Activated T-cell treated with anti-CD3 and anti-CD28 coated beads, Interleukin-2, amount 50 U/mL, for 1 hour (primary cell): ENCODE measurements at regions not wholly inside any gene's neighbourhood (a gene's known extent, or its start where the extent isn't known, plus 50 kb on each side); places are given as distances from the start of the nearest gene placed in this dataset.
"Not testable (repeated sequence)": the region's sequence is repeated elsewhere in the genome, so short reads cannot be mapped to it uniquely, and the experiment has no call there.

ENCODE experiments used
- DNase-seq: peaks from one replicate; pipeline ENCODE4 v3.0.0-alpha.2; 2020

DNA sequence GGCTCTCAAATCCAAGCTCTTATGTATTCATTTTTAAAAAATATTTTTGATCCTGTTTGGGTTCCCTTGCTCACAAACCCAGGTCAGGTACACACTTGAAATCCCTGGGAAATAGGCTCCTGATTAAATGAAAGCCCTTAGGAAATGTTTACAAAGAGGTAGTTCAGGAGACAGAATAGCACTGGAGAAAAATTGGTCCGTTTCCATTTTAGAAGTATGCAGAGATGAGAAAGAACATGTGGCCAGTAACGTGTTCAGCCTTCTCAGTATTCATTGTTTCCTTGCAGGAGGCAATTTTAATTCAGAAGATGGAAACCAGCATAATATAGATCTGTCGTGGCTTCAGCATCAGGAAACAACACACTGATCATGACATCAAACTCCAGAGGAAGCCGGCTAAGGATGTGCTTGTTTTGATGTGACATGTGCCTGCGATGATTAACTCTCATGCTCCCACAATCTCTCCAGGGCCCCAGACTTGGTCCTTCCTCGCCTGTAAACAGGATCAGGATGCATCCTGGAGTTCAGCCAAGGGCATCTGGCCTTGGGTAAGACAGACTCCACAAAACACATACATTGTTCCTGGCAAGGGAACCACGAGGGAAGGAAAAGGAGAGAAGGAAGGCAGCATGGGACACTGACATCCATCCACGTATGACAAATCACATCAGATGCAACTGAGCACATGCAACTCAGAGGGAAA, 350.5 kb upstream of the THBS1 start:
- no peak for DNase-seq

DNA sequence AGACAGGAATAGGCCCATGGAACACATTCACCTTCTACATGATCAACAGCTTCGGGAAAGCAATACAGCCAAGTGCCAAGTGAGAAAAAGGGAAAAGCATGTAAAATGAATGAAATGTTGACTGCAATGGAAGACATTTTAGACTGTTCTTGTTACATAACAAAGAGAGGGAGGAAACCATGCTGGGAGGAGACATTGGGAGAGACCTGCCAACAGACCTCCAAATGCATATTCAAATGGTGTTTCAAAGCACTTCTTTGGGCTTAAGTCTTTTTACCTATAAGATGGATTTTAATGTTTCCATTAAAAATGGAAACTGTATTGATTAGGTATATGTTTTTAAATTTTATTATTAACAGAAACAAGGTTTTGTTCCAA, 350.0 kb upstream of the THBS1 start:
- no peak for DNase-seq

DNA sequence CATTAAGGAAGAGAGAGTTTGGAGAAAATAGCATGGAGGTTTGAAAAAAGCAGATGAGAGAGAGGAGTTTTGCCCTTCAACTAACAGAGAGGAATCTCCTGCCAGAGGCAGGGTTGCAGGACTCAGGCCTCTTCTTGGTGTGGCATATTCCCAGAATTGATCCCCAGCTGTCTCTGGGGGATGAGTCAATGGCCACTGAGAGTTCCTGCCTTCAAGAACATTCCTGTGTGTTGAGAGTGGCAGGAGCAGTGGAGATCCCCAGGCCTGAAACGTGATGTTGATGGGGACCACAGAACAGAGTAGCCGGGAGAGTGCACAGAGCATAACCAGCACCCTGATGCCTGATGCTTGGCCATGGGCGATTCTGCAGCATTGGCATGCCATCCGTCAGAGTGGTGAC, 348.4 kb upstream of the THBS1 start:
- DNase-seq = no peak

DNA sequence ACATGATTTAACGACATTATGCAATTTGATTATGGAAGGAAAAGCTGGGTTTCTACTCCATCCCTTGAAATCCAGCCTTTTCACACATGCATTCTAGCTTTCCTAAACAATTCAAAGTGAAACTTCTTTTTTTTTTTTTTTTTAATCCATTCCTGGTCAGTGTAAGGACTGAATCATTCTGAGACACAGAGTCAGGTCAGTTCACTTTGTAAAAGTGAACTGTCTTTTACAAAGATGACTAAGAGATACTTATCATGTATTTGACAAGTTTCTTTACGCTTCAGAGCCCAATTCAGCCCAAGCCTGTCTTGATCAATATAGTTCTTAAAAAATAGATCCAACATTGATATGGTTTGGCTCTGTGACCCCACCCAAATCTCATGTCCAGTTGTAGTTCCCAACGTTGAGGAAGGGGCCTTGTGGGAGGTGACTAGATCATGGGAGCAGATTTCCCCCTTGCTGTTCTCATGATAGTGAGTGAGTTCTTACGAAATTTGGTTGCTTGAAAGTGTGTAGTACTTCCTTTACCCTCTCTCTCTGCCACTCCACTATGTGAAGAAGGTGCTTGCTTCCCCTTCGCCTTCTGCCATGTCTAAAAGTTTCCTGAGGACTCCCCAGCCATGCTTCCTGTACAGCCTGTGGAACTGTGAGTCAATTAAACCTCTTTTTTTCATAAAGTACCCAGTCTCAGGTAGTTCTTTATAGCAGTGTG, 345.6 kb upstream of the THBS1 start:
- DNase-seq = no peak

- no peak for DNase-seq
Observed at GRCh38 chr15:39236375-39236774, 344.5 kb upstream of the THBS1 start.

GRCh38 chr15:39238443-39238842, 342.4 kb upstream of the THBS1 start:
- DNase-seq = no peak

DNA sequence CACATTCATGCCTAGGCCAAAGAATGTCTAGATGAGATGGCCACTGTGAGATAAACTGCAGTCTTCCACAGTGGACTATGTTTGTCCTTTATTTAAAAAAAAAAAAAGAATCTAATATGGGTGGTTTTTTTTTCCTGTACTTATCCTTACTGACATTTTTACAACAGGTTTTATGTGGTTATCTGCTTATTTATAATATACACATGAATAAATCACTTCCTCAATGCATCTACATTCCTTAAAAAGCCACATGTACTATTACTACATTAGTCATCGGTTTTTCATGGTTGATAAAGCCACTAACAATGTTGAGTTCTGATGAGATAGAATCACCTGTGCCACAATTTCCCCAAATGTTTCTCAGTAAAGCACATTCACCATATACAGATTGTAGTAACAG, 341.3 kb upstream of the THBS1 start:
- no peak for DNase-seq

DNA sequence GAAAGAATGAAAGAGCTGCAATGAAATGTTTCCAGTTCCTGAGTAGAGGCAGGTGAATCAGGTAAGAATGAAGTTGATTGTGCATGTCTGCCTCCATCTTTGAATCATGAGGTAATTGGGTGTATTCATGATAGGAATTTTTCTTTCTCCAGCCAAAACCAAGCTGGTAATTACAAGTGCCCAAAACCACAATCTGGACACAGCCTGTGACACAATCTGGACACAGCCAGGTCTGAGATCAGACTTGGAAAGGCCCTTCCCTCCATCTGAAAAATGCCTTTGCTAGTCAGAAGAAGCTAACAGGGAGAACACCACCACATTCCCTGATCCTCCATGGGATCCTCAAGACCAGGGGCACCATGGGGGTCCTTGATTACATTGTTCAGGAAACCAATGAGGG, 338.5 kb upstream of the THBS1 start:
- no peak for DNase-seq

- no peak for DNase-seq
Observed at GRCh38 chr15:39243396-39243795, 337.5 kb upstream of the THBS1 start.

DNA sequence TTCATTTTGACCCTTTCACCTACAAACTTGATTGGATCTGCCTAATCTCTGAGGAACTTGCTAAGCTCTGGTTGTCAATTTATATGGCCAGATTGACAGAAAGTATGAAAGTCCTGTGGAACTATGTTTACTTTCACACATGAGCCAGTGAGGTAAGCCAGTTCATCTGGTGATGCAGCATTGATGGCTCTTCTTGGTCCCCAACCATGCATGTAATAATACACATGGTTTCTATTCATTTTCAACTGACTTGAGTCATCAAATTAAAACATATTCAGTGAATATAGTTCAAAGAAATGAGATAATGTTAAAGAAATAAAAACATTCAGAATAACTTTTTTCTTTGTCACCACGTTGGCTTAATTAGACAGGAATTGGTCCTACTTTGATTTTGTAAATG, 336.1 kb upstream of the THBS1 start:
- no peak for DNase-seq

DNA sequence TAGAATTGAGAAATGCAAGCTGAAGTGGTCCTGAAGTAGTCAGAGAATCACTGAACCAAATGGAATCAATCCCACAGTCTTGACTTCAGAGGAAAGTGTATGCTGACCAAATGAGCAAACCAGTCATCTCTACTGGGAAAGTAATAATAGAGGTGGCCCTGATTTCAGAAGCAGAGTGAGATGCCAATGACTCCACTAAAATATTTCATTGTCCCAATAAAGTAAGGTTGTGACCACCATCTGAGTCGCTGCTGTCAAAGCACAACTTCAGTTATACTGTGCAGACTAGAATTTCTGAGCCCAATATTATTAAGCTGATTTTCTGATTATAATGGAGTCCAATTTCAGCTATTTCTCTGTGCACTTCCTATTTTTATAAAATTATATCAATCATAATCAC, 334.4 kb upstream of the THBS1 start:
- DNase-seq = no peak

DNA sequence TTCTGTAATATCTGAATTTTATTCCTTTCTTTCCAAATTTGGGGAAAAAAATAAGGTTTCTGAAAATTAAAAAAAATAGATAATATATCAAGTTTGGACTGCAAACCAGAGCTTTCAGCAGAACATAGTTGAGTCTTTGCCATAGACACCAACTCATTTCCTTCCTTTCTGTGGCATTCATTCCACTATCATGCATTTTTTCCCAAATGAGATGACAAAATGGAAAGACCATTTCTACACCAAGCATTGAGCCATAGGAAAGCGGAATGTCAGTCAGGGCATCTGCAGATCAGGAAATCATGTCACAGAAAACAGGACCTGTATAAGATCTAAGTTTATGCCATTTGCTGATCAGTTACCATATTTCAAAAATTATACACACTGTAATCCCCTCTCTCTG, 333.3 kb upstream of the THBS1 start:
- no peak for DNase-seq

DNA sequence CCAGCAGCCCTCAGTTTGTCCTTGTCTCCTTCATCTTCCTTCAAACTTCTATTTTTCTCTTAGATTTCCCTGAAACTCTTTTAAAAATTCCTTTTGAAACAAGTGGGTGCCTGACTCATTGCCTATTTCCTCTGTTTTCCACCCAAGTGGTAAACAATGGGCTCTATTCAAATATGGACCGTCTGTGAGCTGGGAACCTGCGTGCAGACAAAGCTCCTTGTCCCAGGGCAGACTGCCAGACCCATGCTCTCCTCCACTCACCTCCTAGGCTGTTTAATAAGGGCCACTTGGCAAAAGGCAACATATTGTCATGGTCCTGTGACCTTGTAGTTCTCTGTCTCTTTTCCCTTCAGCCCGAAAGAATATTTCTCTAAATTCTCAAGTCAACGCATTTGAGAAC, 332.7 kb upstream of the THBS1 start:
- no peak for DNase-seq

GRCh38 chr15:39250001-39250400, 330.9 kb upstream of the THBS1 start:
- no peak for DNase-seq

DNA sequence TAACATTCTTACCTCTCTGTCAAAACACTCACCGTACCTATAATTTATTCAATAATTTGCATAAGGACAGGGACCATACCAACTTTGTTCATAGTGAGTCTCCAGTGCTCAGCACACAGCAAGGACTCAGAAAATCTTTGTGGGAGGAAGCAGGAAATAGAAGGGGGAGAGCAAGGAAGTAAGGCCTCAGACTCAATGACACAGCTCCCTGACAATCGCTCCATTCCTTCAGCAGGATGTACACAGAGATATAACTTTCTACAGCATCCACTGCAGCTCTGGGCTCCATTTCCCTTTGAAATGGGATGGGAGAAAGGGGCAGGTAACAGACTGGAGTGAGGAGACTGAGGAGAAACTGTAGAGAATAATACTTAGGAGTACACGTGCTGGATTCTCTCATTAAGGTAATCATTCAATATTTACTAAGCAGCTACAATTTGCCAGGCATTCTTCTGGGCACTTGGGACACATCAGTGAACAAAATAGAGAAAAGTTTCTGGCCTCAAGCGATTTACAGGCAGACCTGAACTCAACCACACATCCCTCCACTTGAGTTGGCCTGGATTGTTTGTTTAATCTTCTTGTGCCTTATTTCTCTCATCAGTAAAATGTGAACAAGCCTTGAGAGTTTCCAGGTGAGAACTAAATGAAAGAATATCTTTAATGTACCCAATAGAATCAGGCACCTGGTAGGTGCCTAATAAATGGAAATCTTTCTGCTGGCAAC, 330.3 kb upstream of the THBS1 start:
- DNase-seq = no peak

DNA sequence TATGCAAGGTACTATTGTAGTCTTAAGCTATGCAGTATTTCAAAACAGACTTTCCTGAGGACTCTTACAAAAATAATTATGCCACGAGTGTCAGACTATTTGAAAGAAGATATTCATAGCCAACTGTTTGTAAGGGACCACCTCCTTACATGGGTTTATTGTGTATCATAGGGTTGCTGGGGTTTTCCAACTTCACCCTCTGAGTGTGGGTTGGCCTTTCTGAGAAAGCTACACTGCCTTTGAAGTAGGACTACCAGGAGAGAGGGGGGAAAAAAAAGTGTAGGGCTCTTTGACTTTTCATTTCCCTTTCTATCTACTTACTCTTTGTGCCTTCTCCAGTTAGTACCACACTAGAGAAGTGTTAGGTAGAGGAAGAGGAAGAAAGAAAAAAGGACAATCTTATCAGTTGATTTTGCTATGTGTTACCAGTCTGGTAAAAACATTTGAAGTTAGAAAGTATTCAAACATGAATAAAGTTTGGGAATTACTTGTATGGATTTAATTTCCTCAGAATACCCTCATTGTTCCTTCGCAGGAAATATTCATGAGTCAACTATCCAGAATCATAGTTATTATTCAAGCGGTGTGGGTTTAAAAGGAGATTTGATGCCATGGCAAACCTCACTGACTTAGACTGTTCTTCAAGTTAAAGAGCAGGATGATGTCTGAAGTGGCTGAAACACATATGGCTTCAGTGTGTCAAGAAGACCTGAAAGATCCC, 329.3 kb upstream of the THBS1 start:
- no peak for DNase-seq

- no peak for DNase-seq
Observed at GRCh38 chr15:39252134-39252470, 328.8 kb upstream of the THBS1 start.

GRCh38 chr15:39253552-39253951, 327.3 kb upstream of the THBS1 start:
- no peak for DNase-seq

GRCh38 chr15:39254181-39254580, 326.7 kb upstream of the THBS1 start:
- DNase-seq = no peak

DNA sequence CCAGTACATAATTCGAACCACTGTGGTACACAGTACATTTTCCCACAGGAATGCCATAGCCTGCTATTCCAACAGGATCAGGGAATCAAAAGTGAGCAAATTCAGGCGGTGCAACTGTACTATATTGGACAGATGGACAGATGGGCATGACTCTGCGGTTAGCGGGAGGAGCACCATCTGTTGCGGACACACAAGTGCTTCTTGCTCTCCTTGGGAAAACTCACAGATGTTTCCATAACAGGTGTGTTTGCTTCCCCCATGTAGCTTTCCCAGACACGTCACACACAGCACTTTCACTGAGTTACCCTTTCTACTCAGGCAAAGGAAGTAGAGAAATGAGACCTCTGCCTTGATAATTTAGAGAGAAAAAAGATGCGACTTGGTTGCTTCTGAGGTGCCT, 325.1 kb upstream of the THBS1 start:
- DNase-seq = no peak

DNA sequence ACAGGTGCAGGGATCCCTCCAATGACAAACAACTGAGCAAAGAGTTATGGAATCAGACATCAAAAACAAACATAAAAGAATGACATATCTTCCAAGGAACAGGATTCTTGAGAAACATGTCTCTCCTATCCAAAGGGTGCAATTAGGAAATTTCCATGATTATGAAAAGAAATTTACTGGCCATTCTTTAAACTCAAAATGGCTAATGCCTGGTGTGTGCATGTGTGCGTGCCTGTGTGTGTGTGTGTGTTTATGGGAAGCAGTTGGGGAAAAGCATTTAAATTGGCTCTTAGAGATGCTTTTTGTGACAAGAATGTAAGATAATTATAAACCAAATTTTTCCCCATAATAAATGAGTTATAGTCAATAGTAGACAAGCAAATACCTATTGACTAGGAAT, 320.5 kb upstream of the THBS1 start:
- no peak for DNase-seq

- no peak for DNase-seq
Observed at GRCh38 chr15:39260791-39261190, 320.1 kb upstream of the THBS1 start.

DNA sequence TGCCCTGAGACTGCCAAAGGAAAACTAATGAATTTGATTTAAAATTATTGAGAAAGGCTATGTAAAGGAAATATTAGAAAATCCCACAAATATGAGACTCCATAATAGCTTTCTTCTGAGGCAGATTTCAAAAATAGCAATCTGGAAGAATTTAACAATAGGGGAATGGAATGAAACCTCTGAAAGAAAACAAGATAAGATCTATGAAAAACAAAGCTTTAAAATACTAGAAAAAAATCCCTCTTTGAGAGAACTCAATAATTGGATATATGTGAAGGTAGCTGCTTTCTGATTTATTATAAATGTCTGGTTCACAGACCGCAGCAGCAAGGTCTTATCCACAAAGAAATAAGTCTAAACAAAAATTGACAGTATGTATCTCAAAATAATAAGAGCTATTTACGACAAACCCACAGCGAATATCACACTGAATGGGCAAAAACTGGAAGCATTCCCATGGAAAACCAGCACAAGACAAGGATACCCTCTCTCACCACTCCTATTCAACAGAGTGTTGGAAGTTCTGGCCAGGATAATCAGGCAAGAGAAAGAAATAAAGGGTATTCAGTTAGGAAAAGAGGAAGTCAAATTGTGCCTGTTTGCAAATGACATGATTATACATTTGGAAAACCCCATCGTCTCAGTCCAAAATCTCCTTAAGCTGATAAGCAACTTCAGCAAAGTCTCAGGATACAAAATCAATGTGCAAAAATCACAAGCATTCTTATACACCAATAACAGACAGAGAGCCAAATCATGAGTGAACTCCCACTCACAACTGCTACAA, 319.3 kb upstream of the THBS1 start:
- not testable (repeated sequence) for DNase-seq
